PFSK-1 (cell line): ENCODE measurements at regions not wholly inside any gene's neighbourhood (a gene's known extent, or its start where the extent isn't known, plus 50 kb on each side); places are given as distances from the start of the nearest gene placed in this dataset.

Experiments used
- POLR2AphosphoS5 ChIP-seq: IDR thresholded peaks from 2 replicates; pipeline ENCODE4 v1.6.1; 2012; ENCODE audit warnings: low read depth, mild to moderate bottlenecking, control low read depth, low read length, moderate library complexity
- REST ChIP-seq, 2 experiments: IDR thresholded peaks; 2 replicates each; pipeline versions ENCODE4 v1.6.1 to v1.8.0; 2011 to 2012; ENCODE audit warnings: low read depth in 2 of 2, low read length in 2 of 2, control low read depth in 1 of 2, inconsistent platforms in 1 of 2, mild to moderate bottlenecking in 1 of 2, moderate library complexity in 1 of 2; ENCODE audit not compliant: insufficient read depth in 1 of 2

- TF ChIP-seq POLR2AphosphoS5 (no peak), REST (IDR thresholded peaks at IDR 0.05; ENCODE audit: insufficient read depth in 1 of 2, low read depth in 2 of 2, low read length in 2 of 2) (no peak)
These were observed 456.4 kb downstream of the NFIB start for GRCh38 chr9:13857521-13857920.
